HCT116 (cell line): ENCODE measurements at regions not wholly inside any gene's neighbourhood (a gene's known extent, or its start where the extent isn't known, plus 50 kb on each side); places are given as distances from the start of the nearest gene placed in this dataset.

Experiments
- CBX3 ChIP-seq: IDR thresholded peaks from 2 replicates; pipeline ENCODE4 v1.6.1; 2012; ENCODE audit warnings: low read depth
- EGR1 ChIP-seq: IDR thresholded peaks from 2 replicates; pipeline ENCODE4 v1.6.1; 2012; ENCODE audit warnings: low read depth
- EZH2phosphoT487 ChIP-seq: fragments of 200-600 bp; IDR thresholded peaks from 2 replicates; pipeline ENCODE4 v1.6.1; 2018; ENCODE audit warnings: antibody characterized with exemption, borderline replicate concordance
- POLR2A ChIP-seq: IDR thresholded peaks from 2 replicates; pipeline ENCODE4 v1.7.0; 2011; ENCODE audit warnings: borderline replicate concordance; ENCODE audit not compliant: insufficient read depth, insufficient read length; ENCODE audit errors: extremely low read depth
- POLR2AphosphoS5 ChIP-seq: IDR thresholded peaks from 2 replicates; pipeline ENCODE4 v1.6.1; 2011; ENCODE audit warnings: mild to moderate bottlenecking, low read depth, low read length, moderate library complexity
- SP1 ChIP-seq: IDR thresholded peaks from 2 replicates; pipeline ENCODE4 v1.6.1; 2012; ENCODE audit warnings: low read depth
- TCF7L2 ChIP-seq: IDR thresholded peaks from 2 replicates; pipeline ENCODE4 v1.7.0; 2011; ENCODE audit warnings: borderline replicate concordance, inconsistent platforms; ENCODE audit not compliant: insufficient read depth, insufficient read length; ENCODE audit errors: extremely low read depth
- TF ChIP-seq, protein P1 (sequence below), 3 experiments: fragments of 200-600 bp in 1 of 3; sonication (generic) in 1 of 3; IDR thresholded peaks in 2 of 3; conservative IDR thresholded peaks in 1 of 3; 2 replicates each; pipeline ENCODE4 v1.5.1; 2012 to 2017; ENCODE audit warnings: low read depth in 2 of 3, low read length in 2 of 3, antibody characterized with exemption in 1 of 3, borderline replicate concordance in 1 of 3, control low read depth in 1 of 3, mild to moderate bottlenecking in 1 of 3, mixed read lengths in 1 of 3, mixed run types in 1 of 3, moderate library complexity in 1 of 3; ENCODE audit not compliant: insufficient read depth in 1 of 3
- TF ChIP-seq, protein P2 (sequence below): IDR thresholded peaks from 2 replicates; pipeline ENCODE4 v1.6.1; 2012

- TF ChIP-seq, protein P1, sequence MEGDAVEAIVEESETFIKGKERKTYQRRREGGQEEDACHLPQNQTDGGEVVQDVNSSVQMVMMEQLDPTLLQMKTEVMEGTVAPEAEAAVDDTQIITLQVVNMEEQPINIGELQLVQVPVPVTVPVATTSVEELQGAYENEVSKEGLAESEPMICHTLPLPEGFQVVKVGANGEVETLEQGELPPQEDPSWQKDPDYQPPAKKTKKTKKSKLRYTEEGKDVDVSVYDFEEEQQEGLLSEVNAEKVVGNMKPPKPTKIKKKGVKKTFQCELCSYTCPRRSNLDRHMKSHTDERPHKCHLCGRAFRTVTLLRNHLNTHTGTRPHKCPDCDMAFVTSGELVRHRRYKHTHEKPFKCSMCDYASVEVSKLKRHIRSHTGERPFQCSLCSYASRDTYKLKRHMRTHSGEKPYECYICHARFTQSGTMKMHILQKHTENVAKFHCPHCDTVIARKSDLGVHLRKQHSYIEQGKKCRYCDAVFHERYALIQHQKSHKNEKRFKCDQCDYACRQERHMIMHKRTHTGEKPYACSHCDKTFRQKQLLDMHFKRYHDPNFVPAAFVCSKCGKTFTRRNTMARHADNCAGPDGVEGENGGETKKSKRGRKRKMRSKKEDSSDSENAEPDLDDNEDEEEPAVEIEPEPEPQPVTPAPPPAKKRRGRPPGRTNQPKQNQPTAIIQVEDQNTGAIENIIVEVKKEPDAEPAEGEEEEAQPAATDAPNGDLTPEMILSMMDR (IDR thresholded peaks at IDR 0.05 in 2 of 3, conservative IDR thresholded peaks at IDR 0.05 in 1 of 3; ENCODE audit: borderline replicate concordance in 1 of 3, insufficient read depth in 1 of 3, low read depth in 2 of 3, low read length in 2 of 3) = no peak
- TF ChIP-seq POLR2A (no peak), POLR2AphosphoS5 (no peak), EGR1 (no peak), EZH2phosphoT487 (no peak), SP1 (no peak), CBX3 (no peak), TCF7L2 (no peak)
- TF ChIP-seq, protein P2, sequence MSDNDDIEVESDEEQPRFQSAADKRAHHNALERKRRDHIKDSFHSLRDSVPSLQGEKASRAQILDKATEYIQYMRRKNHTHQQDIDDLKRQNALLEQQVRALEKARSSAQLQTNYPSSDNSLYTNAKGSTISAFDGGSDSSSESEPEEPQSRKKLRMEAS = no peak
These were observed 1043.0 kb downstream of the VRK1 start for GRCh38 chr14:97840159-97840558.
